GM18909 (cell line): ENCODE measurements at regions not wholly inside any gene's neighbourhood (a gene's known extent, or its start where the extent isn't known, plus 50 kb on each side); places are given as distances from the start of the nearest gene placed in this dataset.
"Not testable (repeated sequence)": the region's sequence is repeated elsewhere in the genome, so short reads cannot be mapped to it uniquely, and the experiment has no call there.

Source experiments
- ATAC-seq: cut with Tn5 transposase; IDR thresholded peaks from one replicate; pipeline ENCODE4 v1.9.1; 2021; ENCODE audit warnings: mild to moderate bottlenecking; ENCODE audit not compliant: unreplicated experiment, poor library complexity

- no peak for ATAC-seq
Observed at GRCh38 chr20:19104186-19104585, 108.3 kb upstream of the SLC24A3 start.

- no peak for ATAC-seq
Observed at GRCh38 chr20:19108155-19108554, 104.3 kb upstream of the SLC24A3 start.

GRCh38 chr20:19110285-19110684 lies 102.2 kb upstream of the SLC24A3 start:
- no peak for ATAC-seq

GRCh38 chr20:19110881-19111460 lies 101.5 kb upstream of the SLC24A3 start:
- ATAC-seq = no peak

- no peak for ATAC-seq
Observed at GRCh38 chr20:19112828-19113227, 99.6 kb upstream of the SLC24A3 start.

- no peak for ATAC-seq
Observed at GRCh38 chr20:19113343-19113930, 99.0 kb upstream of the SLC24A3 start.

- no peak for ATAC-seq
Observed at GRCh38 chr20:19114410-19114809, 98.0 kb upstream of the SLC24A3 start.

GRCh38 chr20:19115581-19115980 lies 96.9 kb upstream of the SLC24A3 start:
- ATAC-seq = no peak

GRCh38 chr20:19120011-19120410 lies 92.4 kb upstream of the SLC24A3 start:
- no peak for ATAC-seq

GRCh38 chr20:19120569-19120968 lies 91.9 kb upstream of the SLC24A3 start:
- ATAC-seq = no peak

GRCh38 chr20:19121463-19121862 lies 91.0 kb upstream of the SLC24A3 start:
- ATAC-seq = no peak

GRCh38 chr20:19121916-19122315 lies 90.5 kb upstream of the SLC24A3 start:
- no peak for ATAC-seq

- no peak for ATAC-seq
Observed at GRCh38 chr20:19122395-19122794, 90.0 kb upstream of the SLC24A3 start.

- ATAC-seq = no peak
Observed at GRCh38 chr20:19125508-19125907, 86.9 kb upstream of the SLC24A3 start.

- ATAC-seq = no peak
Observed at GRCh38 chr20:19129306-19129705, 83.1 kb upstream of the SLC24A3 start.

GRCh38 chr20:19129976-19130612 lies 82.3 kb upstream of the SLC24A3 start:
- ATAC-seq = no peak

- ATAC-seq = no peak
Observed at GRCh38 chr20:19130613-19130984, 81.8 kb upstream of the SLC24A3 start.

- no peak for ATAC-seq
Observed at GRCh38 chr20:19137641-19138040, 74.8 kb upstream of the SLC24A3 start.

GRCh38 chr20:19138758-19139157 lies 73.7 kb upstream of the SLC24A3 start:
- no peak for ATAC-seq

GRCh38 chr20:19139584-19139983 lies 72.9 kb upstream of the SLC24A3 start:
- not testable (repeated sequence) for ATAC-seq

- no peak for ATAC-seq
Observed at GRCh38 chr20:19141998-19142397, 70.4 kb upstream of the SLC24A3 start.

GRCh38 chr20:19143890-19144289 lies 68.6 kb upstream of the SLC24A3 start:
- ATAC-seq = no peak
